ENCODE measurements at regions not wholly inside any gene's neighbourhood (a gene's known extent, or its start where the extent isn't known, plus 50 kb on each side); places are given as distances from the start of the nearest gene placed in this dataset.

- no peak for DNase-seq
Observed at GRCh38 chr1:93740601-93741031, 59.0 kb upstream of the BCAR3 start.

- no peak for DNase-seq
Observed at GRCh38 chr1:93740157-93740556, 58.5 kb upstream of the BCAR3 start.

- no peak for DNase-seq
Observed at GRCh38 chr1:93739472-93739871, 57.8 kb upstream of the BCAR3 start.

GRCh38 chr1:93738926-93739325 lies 57.3 kb upstream of the BCAR3 start:
- no peak for DNase-seq

- DNase-seq: no peak
Observed at GRCh38 chr1:93738075-93738622, 56.5 kb upstream of the BCAR3 start.

GRCh38 chr1:93735722-93736121 lies 54.1 kb upstream of the BCAR3 start:
- DNase-seq: no peak

GRCh38 chr1:93734999-93735398 lies 53.4 kb upstream of the BCAR3 start:
- DNase-seq: no peak

GRCh38 chr1:93733340-93733739 lies 51.7 kb upstream of the BCAR3 start:
- DNase-seq: no peak

- DNase-seq: no peak
Observed at GRCh38 chr1:93732514-93732913, 50.9 kb upstream of the BCAR3 start.

All from activated CD4-positive, alpha-beta T cell treated with anti-CD3 and anti-CD28 coated beads, Interleukin-2, amount 50 U/mL, for 48 hours (primary cell).